ENCODE measurements at regions not wholly inside any gene's neighbourhood (a gene's known extent, or its start where the extent isn't known, plus 50 kb on each side); places are given as distances from the start of the nearest gene placed in this dataset.

DNA sequence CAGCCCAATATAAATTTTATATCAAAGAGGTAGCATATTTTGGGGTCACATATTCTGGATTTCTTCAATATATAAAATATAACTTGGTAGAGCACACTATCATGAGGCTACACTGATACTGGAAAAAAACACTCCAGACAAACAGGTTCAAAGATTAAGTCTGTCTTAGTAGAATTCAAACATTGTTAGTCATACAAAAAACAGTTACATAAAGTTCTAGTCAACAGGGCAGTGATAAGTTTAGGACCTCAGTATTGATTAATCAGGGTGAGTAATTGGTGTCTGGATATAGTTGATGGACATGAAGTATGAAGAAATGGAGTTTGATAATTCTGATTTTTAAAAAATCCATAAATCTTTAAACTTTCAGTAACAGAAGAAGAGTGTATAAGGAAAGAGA is 1291.3 kb downstream of the FSTL5 start:
- DNase-seq (ENCODE audit: low read depth in 4 of 4, low spot score in 1 of 4): no peak

DNA sequence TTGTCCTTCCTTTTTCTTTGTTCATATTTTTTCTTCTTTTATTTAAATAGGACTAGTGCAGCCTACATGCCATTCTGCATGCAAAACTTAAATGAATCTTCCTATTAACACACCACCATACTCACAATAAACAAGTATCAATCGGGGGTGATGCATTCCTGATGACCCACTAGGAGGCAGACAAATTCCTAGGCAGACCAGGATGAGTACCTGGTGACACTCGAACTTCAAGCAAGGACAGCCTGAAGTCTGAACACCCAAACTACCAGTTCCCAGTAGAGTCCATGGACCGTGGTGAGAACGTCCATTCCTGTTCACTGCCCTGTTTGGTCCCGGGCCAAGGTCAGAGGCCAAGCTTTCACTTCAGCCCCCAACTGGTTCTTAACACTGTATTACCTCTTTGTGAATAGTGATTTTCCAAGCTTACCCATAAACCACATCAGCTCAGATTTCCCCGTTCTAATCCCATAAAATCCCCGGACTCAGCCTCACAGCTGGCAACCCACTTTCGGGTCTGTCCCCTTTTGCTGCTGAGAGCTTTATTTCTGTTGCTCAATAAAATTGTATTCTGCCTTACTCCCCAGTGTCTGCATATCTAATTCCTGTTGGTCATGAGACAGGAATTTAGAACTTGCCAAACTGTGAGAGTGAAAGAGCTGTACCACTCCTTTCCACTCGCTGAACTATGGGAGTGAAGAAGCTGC is 1286.6 kb downstream of the FSTL5 start:
- no peak for DNase-seq (ENCODE audit: low read depth in 4 of 4, low spot score in 1 of 4)

DNA sequence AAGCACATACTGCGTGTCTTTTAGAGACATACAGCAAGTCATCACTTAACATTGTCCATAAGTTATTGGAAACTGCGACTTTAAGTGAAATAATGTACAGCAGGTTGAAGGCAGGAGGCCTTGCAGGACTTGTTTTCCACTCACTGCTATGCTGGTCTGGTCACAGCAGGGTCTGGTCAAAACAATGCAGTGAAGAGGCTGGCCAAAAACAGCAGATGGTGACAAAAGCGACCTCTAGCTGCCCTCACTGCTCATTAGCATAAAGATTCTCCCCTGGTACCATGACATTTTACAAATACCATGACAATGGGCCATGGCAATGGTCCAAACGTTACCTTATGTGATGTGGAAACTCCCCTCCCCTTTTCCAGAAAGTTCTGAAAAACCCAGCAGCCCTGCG is 1283.6 kb downstream of the FSTL5 start:
- DNase-seq (ENCODE audit: low read depth in 4 of 4, low spot score in 1 of 4): no peak

GRCh38 chr4:160887668-160888067 is 1276.1 kb downstream of the FSTL5 start:
- DNase-seq (ENCODE audit: low read depth in 4 of 4, low spot score in 1 of 4): no peak

DNA sequence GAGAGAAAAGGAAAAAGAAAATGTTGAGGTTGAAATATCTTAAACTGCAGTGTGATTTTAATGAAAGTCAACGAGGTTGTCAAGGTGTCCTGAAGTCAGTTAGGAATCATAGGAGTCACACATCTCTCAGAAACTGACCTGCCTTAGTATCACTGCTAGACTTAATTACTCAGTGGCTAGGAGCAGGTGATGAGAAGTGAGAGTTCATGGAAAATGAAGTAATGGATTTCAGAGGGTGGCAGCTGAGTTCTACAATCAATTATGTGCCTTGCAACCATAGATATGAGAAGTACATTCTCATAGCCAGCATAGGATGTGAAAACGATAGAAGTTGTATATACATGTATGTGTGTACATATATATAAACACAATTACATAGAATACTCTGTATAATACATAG is 1269.7 kb downstream of the FSTL5 start:
- no peak for DNase-seq (ENCODE audit: low read depth in 4 of 4, low spot score in 1 of 4)

GRCh38 chr4:160894809-160895208 is 1269.0 kb downstream of the FSTL5 start:
- DNase-seq (ENCODE audit: low read depth in 4 of 4, low spot score in 1 of 4): no peak

DNA sequence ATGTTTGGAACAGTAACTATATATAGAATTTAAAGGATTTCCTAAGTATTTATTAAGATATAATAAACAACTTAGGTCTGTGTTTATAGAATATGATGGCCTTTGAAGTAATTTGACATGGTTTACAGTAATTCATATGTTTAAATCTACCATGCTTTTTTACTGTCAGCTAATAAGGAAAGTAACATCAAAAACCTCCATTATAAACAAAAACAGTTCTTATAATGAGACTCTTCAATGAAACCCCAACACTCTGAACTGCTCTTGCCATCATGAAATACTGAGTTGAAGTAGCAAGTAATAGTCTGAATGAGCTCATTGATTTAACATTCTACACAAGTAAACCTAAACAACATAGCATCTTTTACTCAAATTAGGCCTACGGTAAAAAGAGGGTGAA is 1236.5 kb downstream of the FSTL5 start:
- DNase-seq (ENCODE audit: low read depth in 4 of 4, low spot score in 1 of 4): no peak

DNA sequence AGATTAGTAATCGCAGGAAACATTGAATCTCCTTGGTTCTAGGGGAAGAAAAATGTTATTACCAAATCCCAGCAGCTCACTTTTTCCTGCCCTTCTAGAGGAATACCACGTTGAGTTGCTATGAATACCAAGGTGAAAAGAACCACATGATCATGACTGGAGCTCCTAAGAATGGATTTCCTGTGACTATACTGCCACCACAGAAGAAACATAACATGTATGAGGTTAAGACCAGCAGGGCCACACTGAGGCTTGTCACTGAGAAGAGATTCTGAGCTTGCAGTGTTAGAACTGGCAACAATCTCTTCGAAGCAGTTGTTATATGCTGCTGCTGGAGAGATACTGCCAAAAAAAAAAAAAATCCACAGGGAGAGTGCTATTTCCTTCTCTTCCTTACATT is 1235.3 kb downstream of the FSTL5 start:
- DNase-seq (ENCODE audit: low read depth in 4 of 4, low spot score in 1 of 4): no peak

- DNase-seq (ENCODE audit: low read depth in 4 of 4, low spot score in 1 of 4): no peak
Observed at GRCh38 chr4:160947653-160948052, 1216.1 kb downstream of the FSTL5 start.

GRCh38 chr4:160956875-160957274 is 1206.9 kb downstream of the FSTL5 start:
- DNase-seq (ENCODE audit: low read depth in 4 of 4, low spot score in 1 of 4): no peak

- DNase-seq (ENCODE audit: low read depth in 4 of 4, low spot score in 1 of 4): no peak
Observed at GRCh38 chr4:160969925-160970324, 1193.9 kb downstream of the FSTL5 start.

DNA sequence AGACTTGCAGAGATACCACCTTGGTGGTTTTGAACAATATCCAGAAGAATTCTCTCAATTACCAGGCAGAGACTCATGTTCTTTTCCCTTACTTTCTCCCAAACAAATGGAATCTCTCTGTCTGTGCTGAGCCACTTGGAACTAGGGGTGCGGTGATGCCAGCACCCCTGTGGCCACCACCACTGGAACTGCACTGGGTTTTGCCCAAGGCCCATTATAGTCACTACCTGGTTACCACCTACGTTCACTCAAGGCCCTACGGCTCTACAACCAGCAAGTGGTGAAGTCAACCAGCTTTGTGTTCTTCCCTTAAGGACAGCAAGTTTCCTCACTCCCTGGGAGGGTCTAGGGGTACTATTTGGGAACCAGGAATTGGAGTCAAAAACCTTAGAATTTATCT is 1183.7 kb downstream of the FSTL5 start:
- no peak for DNase-seq (ENCODE audit: low read depth in 4 of 4, low spot score in 1 of 4)

- no peak for DNase-seq (ENCODE audit: low read depth in 4 of 4, low spot score in 1 of 4)
Observed at GRCh38 chr4:160981083-160981482, 1182.7 kb downstream of the FSTL5 start.

DNA sequence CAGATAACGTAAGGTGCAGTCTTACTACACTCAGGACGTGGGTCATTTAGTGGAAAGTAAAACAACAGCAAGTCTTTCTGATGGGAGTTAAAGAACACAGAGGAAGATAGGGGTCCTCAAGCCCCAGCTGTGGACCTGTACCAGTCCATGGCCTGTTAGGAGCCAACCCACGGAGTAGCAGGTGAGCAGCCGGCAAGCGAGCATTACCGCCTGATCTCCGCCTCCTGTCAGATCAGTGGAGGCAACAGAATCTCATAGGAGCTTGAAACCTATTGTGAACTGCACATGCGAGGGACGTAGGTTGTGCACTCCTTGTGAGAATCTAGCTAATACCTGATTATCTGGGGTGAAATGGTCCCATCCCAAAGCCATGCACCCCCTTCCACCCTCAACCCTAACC is 1180.8 kb downstream of the FSTL5 start:
- no peak for DNase-seq (ENCODE audit: low read depth in 4 of 4, low spot score in 1 of 4)

DNA sequence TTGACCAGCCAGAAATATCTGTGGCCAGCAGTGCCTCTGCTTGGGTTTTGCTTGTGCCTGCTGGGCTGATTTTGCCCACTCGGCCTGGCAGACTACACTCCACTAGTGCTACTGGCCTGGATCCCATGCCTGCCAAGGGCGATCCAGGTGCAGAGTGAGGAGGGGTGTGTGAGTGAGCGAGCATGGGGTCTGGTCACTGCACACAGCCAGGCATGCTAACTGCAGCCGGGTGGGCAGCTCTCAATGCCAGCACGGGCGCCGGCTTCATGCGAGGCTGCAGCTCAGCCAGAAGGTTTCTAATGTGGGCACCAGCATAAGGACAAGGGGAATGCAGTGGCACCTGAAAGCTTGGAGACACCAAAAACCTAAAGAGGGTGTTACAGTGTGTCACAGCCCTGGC is 1161.4 kb downstream of the FSTL5 start:
- no peak for DNase-seq (ENCODE audit: low read depth in 4 of 4, low spot score in 1 of 4)

DNA sequence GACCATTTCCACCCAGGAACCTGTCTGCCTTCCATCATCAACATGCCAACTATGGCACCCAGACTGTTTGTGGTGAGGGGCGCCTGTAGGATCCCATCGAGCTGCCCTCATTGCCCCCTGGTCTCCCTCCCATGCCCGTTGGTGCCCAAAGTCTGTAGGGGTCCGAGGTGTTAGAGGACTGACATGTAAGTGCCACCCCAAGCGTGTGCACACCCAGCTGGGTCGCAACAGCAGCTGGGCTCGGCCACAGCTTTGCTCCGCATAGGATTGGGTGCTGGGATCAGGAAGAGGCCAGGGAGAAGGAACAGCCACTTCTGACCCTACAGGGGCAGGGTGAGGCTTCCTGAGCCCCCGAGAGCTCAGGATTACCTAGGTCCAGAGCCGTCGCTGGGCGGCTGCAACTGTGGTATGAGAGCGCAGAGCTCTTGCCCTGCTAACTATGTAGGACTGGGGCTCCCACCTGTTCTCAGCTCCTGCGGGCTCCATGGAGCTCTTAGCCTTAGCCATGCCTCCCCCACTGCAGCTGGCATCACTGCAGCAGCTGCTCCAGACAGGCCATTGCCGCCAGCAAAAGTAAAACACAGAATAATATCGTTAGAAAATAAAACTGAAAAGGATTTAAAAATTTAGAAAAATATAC is 1160.3 kb downstream of the FSTL5 start:
- no peak for DNase-seq (ENCODE audit: low read depth in 4 of 4, low spot score in 1 of 4)

DNA sequence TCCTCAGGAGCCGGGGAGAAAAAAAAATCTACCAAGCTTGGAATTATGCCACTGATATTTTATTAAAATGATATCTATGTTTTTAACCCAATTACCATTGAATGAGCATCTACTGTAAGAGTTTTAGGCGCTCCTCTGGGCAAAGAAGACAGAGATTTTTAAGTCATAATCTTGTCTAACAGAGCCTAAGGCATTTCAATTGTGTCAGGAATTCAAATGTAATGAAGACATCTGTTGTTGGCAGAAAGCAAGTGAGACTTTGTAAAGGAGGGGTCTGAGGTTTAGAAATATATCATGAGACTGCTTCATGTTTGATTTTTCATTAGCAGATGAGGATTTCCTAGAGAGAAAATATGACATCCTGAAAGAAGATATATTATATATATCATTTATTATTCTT is 1158.1 kb downstream of the FSTL5 start:
- DNase-seq (ENCODE audit: low read depth in 4 of 4, low spot score in 1 of 4): no peak

- DNase-seq (ENCODE audit: low read depth in 4 of 4, low spot score in 1 of 4): no peak
Observed at GRCh38 chr4:161008527-161008926, 1155.3 kb downstream of the FSTL5 start.

DNA sequence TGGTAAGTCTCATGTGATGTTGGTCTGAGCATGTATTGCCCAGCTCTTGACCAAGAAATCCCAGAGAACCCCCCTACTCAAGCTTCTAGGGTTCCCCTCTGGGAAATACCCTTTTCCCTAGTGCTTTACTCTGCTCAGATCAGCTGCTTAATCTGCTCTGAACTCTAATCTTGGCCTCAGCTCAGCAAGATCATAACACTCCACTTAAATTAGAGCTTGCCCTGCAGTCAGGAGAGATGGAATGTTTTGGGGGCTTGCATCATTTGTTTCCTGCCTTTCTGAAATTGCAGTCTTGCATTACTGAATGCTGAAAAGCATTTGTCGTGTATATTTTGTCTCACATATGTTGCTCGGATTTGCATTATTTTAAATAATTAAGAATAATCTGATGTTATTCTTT is 1153.6 kb downstream of the FSTL5 start:
- no peak for DNase-seq (ENCODE audit: low read depth in 4 of 4, low spot score in 1 of 4)
